SKM-1 treated with dmso at 0.1 percent for 144 hours (cell line): ENCODE measurements at regions not wholly inside any gene's neighbourhood (a gene's known extent, or its start where the extent isn't known, plus 50 kb on each side); places are given as distances from the start of the nearest gene placed in this dataset.
A peak's percentile ranks its signal among the peaks of the same experiment; 100 is the strongest.

ENCODE experiments used
- DNase-seq: peaks from one replicate; lab custom pipeline; 2025; ENCODE audit not compliant: unreplicated experiment; lab: John Stamatoyannopoulos, UW

GRCh38 chr11:19562156-19562555 lies 150.5 kb upstream of the NAV2 start:
- DNase-seq = no peak

GRCh38 chr11:19561011-19561410 lies 151.6 kb upstream of the NAV2 start:
- DNase-seq = no peak

- no peak for DNase-seq
These were observed 152.5 kb upstream of the NAV2 start for GRCh38 chr11:19560156-19560555.

- DNase-seq = no peak
These were observed 152.9 kb upstream of the NAV2 start for GRCh38 chr11:19559746-19560145.

GRCh38 chr11:19558189-19558986 lies 154.2 kb upstream of the NAV2 start:
- DNase-seq = no peak

- peak; percentile 50 for DNase-seq
These were observed 154.9 kb upstream of the NAV2 start for GRCh38 chr11:19557720-19558140.

- no peak for DNase-seq
These were observed 155.5 kb upstream of the NAV2 start for GRCh38 chr11:19557185-19557584.

- no peak for DNase-seq
These were observed 157.4 kb upstream of the NAV2 start for GRCh38 chr11:19555266-19555665.

- peak; percentile 49 for DNase-seq
These were observed 158.8 kb upstream of the NAV2 start for GRCh38 chr11:19553683-19554333.

- no peak for DNase-seq
These were observed 159.9 kb upstream of the NAV2 start for GRCh38 chr11:19552656-19553260.

GRCh38 chr11:19552161-19552560 lies 160.5 kb upstream of the NAV2 start:
- no peak for DNase-seq

GRCh38 chr11:19551457-19551856 lies 161.2 kb upstream of the NAV2 start:
- DNase-seq = no peak

- no peak for DNase-seq
These were observed 165.6 kb upstream of the NAV2 start for GRCh38 chr11:19547044-19547443.

GRCh38 chr11:19546325-19546724 lies 166.3 kb upstream of the NAV2 start:
- no peak for DNase-seq

- DNase-seq = no peak
These were observed 171.1 kb upstream of the NAV2 start for GRCh38 chr11:19541521-19542049.

GRCh38 chr11:19539861-19540260 lies 172.8 kb upstream of the NAV2 start:
- DNase-seq = no peak

GRCh38 chr11:19537803-19538453 lies 174.7 kb upstream of the NAV2 start:
- no peak for DNase-seq

GRCh38 chr11:19536131-19536530 lies 176.5 kb upstream of the NAV2 start:
- no peak for DNase-seq

- no peak for DNase-seq
These were observed 182.1 kb upstream of the NAV2 start for GRCh38 chr11:19530505-19530904.

GRCh38 chr11:19526119-19526518 lies 186.5 kb upstream of the NAV2 start:
- DNase-seq = no peak

GRCh38 chr11:19525714-19526113 lies 186.9 kb upstream of the NAV2 start:
- DNase-seq = no peak
